Prostate gland (tissue), 2 donors: ENCODE measurements at regions not wholly inside any gene's neighbourhood (a gene's known extent, or its start where the extent isn't known, plus 50 kb on each side); places are given as distances from the start of the nearest gene placed in this dataset.

Experiments used
- POLR2A ChIP-seq: fragments of 450-650 bp; IDR thresholded peaks from one replicate; pipeline ENCODE4 v1.6.1; 2016; ENCODE audit warnings: antibody characterized with exemption, mild to moderate bottlenecking
- POLR2AphosphoS5 ChIP-seq: sonication (generic); formaldehyde crosslinking; IDR thresholded peaks from one replicate; pipeline ENCODE4 v1.6.1; 2017; ENCODE audit warnings: antibody characterized with exemption
- TF ChIP-seq, protein P1 (sequence below), 4 experiments: fragments of 200-600 bp in 2 of 4; fragments of 450-650 bp in 2 of 4; sonication (generic) in 2 of 4; IDR thresholded peaks; 1 replicate in 3 of 4; 2 replicates in 1 of 4; pipeline ENCODE4 v1.5.1; 2016 to 2019; ENCODE audit warnings: antibody characterized with exemption in 4 of 4, mild to moderate bottlenecking in 2 of 4, moderate library complexity in 2 of 4

DNA sequence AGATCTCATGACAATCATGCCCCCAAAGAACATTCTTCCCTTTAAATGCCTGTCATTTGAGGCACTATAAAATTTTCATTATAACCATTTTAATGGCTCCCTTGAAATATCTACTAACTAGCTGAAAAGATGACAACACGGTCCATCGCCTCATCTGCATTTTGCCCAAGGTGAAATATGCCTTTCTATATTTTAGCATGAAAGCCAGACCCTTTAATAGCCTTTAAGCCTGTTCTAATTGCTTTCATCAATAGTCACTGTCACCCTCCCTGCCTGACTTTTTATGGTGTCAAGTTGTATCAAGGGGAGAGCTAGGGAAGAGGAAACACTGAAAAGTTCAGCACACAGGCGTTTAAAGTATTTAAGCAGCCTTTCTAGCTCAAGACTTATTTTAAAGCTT is 144.1 kb upstream of the PRICKLE2 start:
- TF ChIP-seq, protein P1, sequence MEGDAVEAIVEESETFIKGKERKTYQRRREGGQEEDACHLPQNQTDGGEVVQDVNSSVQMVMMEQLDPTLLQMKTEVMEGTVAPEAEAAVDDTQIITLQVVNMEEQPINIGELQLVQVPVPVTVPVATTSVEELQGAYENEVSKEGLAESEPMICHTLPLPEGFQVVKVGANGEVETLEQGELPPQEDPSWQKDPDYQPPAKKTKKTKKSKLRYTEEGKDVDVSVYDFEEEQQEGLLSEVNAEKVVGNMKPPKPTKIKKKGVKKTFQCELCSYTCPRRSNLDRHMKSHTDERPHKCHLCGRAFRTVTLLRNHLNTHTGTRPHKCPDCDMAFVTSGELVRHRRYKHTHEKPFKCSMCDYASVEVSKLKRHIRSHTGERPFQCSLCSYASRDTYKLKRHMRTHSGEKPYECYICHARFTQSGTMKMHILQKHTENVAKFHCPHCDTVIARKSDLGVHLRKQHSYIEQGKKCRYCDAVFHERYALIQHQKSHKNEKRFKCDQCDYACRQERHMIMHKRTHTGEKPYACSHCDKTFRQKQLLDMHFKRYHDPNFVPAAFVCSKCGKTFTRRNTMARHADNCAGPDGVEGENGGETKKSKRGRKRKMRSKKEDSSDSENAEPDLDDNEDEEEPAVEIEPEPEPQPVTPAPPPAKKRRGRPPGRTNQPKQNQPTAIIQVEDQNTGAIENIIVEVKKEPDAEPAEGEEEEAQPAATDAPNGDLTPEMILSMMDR (IDR thresholded peaks at IDR 0.05) = no peak
- TF ChIP-seq POLR2A (no peak), POLR2AphosphoS5 (no peak)
